ENCODE measurements at regions not wholly inside any gene's neighbourhood (a gene's known extent, or its start where the extent isn't known, plus 50 kb on each side); places are given as distances from the start of the nearest gene placed in this dataset.

GRCh38 chr9:134561427-134562145 lies 80.0 kb upstream of the COL5A1 start:
- no peak for DNase-seq (ENCODE audit: low read depth)
- TF ChIP-seq, protein P1, sequence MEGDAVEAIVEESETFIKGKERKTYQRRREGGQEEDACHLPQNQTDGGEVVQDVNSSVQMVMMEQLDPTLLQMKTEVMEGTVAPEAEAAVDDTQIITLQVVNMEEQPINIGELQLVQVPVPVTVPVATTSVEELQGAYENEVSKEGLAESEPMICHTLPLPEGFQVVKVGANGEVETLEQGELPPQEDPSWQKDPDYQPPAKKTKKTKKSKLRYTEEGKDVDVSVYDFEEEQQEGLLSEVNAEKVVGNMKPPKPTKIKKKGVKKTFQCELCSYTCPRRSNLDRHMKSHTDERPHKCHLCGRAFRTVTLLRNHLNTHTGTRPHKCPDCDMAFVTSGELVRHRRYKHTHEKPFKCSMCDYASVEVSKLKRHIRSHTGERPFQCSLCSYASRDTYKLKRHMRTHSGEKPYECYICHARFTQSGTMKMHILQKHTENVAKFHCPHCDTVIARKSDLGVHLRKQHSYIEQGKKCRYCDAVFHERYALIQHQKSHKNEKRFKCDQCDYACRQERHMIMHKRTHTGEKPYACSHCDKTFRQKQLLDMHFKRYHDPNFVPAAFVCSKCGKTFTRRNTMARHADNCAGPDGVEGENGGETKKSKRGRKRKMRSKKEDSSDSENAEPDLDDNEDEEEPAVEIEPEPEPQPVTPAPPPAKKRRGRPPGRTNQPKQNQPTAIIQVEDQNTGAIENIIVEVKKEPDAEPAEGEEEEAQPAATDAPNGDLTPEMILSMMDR (conservative IDR thresholded peaks at IDR 0.05; ENCODE audit: control insufficient read depth, insufficient read depth, low read depth, low read length), result no peak
- no peak overlapping the region for H3K4me3 ChIP-seq (ENCODE audit: control insufficient read depth, low read depth, low read length)

DNA sequence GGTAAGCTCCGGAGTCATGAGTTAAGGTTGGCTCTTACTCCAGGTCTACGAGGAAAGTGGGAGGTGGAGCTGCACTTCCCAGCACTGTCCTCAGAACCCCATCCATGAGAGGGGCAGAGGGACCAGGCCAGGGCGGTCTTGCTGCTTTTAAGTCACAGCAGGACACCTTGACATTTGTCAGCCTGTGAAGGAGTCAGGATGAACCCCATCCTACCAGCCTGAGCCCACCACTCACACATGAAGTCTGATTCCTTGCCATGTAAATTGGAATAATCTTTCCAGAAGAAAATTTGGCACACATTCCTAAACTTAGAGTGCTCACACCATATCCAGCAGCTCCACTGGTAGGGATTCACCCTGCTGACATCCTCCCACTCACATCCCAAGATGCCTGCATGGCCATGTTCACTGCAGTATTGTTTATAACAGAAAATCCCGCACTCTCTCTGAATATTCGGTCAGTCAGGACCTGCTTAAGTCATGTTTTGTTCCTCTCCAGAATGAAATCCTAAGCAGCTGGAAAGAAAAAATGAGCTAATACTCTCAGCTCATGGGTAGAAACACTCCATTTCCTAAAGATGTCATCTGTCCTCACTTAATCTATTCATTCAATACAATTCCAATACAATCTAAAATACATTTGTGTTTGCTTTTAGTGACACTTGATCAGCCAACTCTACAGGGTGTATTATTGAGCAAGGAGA lies 79.3 kb upstream of the COL5A1 start:
- TF ChIP-seq, protein P1 (conservative IDR thresholded peaks at IDR 0.05; ENCODE audit: control insufficient read depth, insufficient read depth, low read depth, low read length), result no peak
- H3K4me3 ChIP-seq (ENCODE audit: control insufficient read depth, low read depth, low read length), result no peak overlapping the region
- DNase-seq (ENCODE audit: low read depth), result no peak

DNA sequence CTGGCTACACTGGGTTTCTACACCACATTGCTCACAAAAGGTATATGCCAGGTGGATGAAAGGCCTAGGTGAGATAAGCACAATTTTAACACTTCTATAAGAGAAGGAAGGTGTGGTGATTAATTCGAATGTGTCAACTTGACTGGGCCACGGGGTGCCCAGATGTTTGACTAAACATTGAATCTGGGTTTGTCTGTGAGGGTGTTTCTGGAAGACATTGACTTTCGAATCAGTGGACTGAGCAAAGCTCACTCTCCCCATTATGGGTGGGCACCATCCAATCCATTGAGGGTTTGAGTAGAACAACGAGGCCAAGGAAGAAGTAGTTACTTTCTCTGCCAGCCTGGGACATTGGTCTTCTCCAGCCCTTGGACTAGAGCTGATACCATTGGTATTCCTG lies 78.2 kb upstream of the COL5A1 start:
- DNase-seq (ENCODE audit: low read depth), result no peak
- TF ChIP-seq, protein P1 (conservative IDR thresholded peaks at IDR 0.05; ENCODE audit: control insufficient read depth, insufficient read depth, low read depth, low read length), result no peak
- no peak overlapping the region for H3K4me3 ChIP-seq (ENCODE audit: control insufficient read depth, low read depth, low read length)

DNA sequence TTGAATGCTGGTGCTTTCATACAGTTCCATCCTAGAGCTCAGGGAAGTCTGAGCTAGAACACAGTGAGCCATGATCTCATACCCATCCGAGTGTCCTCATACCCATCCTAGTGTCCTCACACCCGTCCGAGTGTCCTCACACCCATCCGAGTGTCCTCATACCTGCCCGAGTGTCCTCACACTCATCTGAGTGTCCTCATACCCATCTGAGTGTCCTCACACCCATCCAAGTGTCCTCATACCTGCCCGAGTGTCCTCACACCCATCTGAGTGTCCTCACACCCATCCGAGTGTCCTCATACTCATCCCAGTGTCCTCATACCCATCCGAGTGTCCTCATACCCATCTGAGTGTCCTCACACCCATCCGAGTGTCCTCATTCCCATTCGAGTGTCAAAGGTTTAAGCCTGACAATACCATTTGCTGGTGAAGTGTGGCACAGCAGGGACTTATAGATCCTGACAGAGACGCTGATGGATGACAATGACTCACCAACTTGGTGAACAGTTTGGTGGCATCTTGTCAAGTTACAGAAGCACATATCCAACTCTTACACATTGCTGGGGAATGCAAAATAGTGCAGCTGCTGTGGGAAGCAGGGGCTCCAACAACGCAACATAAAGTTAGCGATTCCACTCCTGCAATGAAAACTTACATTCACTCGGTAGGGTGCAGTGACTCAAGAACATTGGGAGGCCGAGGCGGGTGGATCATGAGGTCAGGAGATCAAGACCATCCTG lies 77.0 kb upstream of the COL5A1 start:
- TF ChIP-seq, protein P1 (conservative IDR thresholded peaks at IDR 0.05; ENCODE audit: control insufficient read depth, insufficient read depth, low read depth, low read length), result no peak
- DNase-seq (ENCODE audit: low read depth), result peak; percentile 88
- no peak overlapping the region for H3K4me3 ChIP-seq (ENCODE audit: control insufficient read depth, low read depth, low read length)

DNA sequence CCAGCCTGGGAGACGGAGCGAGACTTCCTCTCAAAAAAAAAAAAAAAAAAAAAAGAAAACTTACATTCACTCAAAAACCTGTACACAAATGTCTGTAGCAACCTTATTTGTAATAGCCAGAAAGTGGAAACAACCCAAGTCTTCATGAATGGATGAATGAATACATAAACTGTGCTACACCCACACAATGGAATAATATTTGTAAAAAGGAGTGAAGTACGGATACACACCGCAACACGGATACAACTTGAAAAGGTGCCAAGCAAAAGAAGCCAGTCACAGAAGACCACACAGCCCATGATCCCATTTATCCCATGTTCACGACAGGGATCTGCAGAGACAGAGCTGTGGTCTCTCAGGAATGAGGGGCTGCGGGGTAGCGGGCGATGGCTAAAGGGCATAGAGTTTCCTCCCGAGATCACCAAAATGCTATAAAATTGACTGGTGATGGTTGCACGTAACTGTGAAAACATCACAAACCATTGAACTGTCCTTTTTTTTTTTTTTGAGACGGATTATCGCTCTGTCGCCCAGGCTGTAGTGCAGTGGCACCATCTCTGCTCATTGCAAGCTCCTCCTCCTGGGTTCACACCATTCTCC lies 76.2 kb upstream of the COL5A1 start:
- H3K4me3 ChIP-seq (ENCODE audit: control insufficient read depth, low read depth, low read length), result no peak overlapping the region
- TF ChIP-seq, protein P1 (conservative IDR thresholded peaks at IDR 0.05; ENCODE audit: control insufficient read depth, insufficient read depth, low read depth, low read length), result no peak
- no peak for DNase-seq (ENCODE audit: low read depth)

GRCh38 chr9:134566196-134566847 lies 75.3 kb upstream of the COL5A1 start:
- TF ChIP-seq, protein P1 (conservative IDR thresholded peaks at IDR 0.05; ENCODE audit: control insufficient read depth, insufficient read depth, low read depth, low read length), result no peak
- H3K4me3 ChIP-seq (ENCODE audit: control insufficient read depth, low read depth, low read length), result no peak overlapping the region
- DNase-seq (ENCODE audit: low read depth), result no peak

Data from fibroblast of mammary gland (primary cell).